ENCODE measurements at regions not wholly inside any gene's neighbourhood (a gene's known extent, or its start where the extent isn't known, plus 50 kb on each side); places are given as distances from the start of the nearest gene placed in this dataset.

DNA sequence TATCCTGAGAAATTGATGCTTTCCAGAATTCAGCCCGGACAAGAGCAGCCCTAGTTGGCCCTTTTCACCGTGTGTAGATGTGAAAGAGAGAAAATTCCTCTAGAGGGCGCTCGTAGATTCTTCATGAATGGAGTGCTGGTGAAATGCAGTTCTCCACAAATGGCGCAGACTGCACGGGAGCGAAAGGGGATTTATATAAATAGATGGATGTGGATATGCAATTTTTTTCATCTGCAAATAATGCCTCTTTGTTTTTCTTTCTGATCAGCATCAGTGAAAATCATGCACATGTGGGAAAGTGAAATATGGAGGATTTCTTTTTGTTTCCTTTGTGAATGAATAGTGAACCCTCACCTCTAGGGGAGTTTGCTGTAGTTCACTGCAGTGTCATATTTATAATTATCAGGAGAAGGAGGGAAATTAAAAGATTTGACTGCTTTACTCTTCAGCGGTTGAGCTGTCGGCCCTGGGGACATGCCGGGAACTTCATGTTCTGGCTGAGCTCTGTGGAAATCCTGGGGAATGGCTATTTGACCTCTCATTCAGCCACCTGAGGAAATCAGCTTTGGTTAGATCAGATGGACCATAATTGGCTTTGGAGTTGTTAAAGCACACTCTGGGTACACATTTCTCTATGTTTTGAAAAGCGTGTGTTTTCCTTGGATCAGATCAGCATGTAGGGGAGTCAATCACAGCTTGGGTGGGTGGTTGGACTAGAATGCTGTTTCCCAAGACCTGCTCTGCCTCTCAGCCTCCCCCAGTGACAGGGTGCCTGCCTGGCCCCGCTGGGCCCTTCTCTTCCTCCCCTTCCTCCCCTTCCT is 115.0 kb upstream of the SHISA3 start:
- TF ChIP-seq, protein P1, sequence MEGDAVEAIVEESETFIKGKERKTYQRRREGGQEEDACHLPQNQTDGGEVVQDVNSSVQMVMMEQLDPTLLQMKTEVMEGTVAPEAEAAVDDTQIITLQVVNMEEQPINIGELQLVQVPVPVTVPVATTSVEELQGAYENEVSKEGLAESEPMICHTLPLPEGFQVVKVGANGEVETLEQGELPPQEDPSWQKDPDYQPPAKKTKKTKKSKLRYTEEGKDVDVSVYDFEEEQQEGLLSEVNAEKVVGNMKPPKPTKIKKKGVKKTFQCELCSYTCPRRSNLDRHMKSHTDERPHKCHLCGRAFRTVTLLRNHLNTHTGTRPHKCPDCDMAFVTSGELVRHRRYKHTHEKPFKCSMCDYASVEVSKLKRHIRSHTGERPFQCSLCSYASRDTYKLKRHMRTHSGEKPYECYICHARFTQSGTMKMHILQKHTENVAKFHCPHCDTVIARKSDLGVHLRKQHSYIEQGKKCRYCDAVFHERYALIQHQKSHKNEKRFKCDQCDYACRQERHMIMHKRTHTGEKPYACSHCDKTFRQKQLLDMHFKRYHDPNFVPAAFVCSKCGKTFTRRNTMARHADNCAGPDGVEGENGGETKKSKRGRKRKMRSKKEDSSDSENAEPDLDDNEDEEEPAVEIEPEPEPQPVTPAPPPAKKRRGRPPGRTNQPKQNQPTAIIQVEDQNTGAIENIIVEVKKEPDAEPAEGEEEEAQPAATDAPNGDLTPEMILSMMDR (IDR thresholded peaks at IDR 0.05), result peak; percentile 61 to 71 (median 65)
- no peak for TF ChIP-seq POLR2A (IDR thresholded peaks at IDR 0.05; ENCODE audit: low read depth)
- TF ChIP-seq EP300 (IDR thresholded peaks at IDR 0.05), result no peak
- TF ChIP-seq POLR2AphosphoS5 (IDR thresholded peaks at IDR 0.05), result no peak
